C4-2B (cell line): ENCODE measurements at regions not wholly inside any gene's neighbourhood (a gene's known extent, or its start where the extent isn't known, plus 50 kb on each side); places are given as distances from the start of the nearest gene placed in this dataset.

Source experiments
- H3K27ac ChIP-seq: fragments of 450-650 bp; 2 replicates; pipeline ENCODE4 v1.5.1; 2017
- CTCF ChIP-seq: fragments of 450-650 bp; conservative IDR thresholded peaks from 2 replicates; pipeline ENCODE4 v1.5.1; 2017; ENCODE audit warnings: mild to moderate bottlenecking
- ZFX ChIP-seq: fragments of 450-650 bp; IDR thresholded peaks from 2 replicates; pipeline ENCODE4 v1.6.1; 2017

GRCh38 chr2:172358691-172359556 is 68.5 kb upstream of the ITGA6 start:
- H3K27ac ChIP-seq, result no peak overlapping the region
- TF ChIP-seq ZFX (no peak), CTCF (no peak)

GRCh38 chr2:172361360-172361759 is 66.0 kb upstream of the ITGA6 start:
- TF ChIP-seq ZFX (no peak), CTCF (no peak)
- H3K27ac ChIP-seq, result no peak overlapping the region

GRCh38 chr2:172361840-172362239 is 65.5 kb upstream of the ITGA6 start:
- no peak overlapping the region for H3K27ac ChIP-seq
- TF ChIP-seq CTCF (no peak), ZFX (no peak)

- no peak for TF ChIP-seq CTCF
- no peak for TF ChIP-seq ZFX
- H3K27ac ChIP-seq, result no peak overlapping the region
Measured at GRCh38 chr2:172364261-172364660, 63.1 kb upstream of the ITGA6 start.

- TF ChIP-seq ZFX (no peak), CTCF (no peak)
- H3K27ac ChIP-seq, result no peak overlapping the region
Measured at GRCh38 chr2:172366596-172367150, 60.7 kb upstream of the ITGA6 start.

- TF ChIP-seq CTCF, result no peak
- TF ChIP-seq ZFX, result no peak
- H3K27ac ChIP-seq, result no peak overlapping the region
Measured at GRCh38 chr2:172370821-172371455, 56.4 kb upstream of the ITGA6 start.

- TF ChIP-seq ZFX (no peak), CTCF (no peak)
- no peak overlapping the region for H3K27ac ChIP-seq
Measured at GRCh38 chr2:172372436-172372835, 55.0 kb upstream of the ITGA6 start.
